ENCODE measurements at regions not wholly inside any gene's neighbourhood (a gene's known extent, or its start where the extent isn't known, plus 50 kb on each side); places are given as distances from the start of the nearest gene placed in this dataset.
"Not testable (repeated sequence)": the region's sequence is repeated elsewhere in the genome, so short reads cannot be mapped to it uniquely, and the experiment has no call there.

DNA sequence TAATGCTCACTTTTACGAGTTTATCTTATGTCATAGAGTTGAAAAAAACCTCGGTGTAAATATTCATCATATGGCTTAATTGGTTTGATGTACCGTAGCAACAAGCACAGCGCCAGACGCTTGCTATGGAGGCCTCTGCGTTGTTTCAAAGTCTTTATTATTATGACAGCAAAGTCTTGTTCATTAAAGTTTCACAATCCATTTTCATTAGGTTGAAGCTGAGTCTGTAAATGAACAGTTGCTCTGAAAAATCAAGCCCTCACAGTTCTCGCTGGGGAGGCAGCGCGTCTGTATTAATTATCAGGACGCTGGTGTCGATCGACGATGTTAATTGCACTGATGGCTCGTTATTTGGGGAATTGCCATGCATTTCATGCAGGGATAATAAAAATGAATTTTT lies 185.6 kb downstream of the INSC start:
- DNase-seq: no peak

DNA sequence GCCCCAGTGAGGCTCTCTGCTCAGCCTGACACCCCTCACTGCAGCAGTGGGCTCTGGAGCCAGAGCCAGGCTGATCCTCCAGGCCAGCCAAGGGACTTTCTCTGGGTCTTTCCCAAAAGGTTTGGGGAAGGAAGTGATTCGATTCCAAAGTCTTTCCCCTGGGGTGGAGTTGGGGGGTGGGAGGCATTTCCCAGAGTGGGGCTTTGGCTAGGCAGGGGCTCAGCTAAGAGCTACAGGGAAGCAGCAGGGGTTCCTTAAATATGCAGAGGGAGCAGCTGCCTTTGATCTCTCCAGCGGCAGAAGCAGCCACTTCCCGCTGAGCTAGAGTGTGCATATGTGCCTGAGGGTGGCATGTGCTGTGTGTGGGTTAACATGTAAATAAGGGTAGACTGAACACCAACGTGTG lies 192.9 kb downstream of the INSC start:
- DNase-seq: no peak

DNA sequence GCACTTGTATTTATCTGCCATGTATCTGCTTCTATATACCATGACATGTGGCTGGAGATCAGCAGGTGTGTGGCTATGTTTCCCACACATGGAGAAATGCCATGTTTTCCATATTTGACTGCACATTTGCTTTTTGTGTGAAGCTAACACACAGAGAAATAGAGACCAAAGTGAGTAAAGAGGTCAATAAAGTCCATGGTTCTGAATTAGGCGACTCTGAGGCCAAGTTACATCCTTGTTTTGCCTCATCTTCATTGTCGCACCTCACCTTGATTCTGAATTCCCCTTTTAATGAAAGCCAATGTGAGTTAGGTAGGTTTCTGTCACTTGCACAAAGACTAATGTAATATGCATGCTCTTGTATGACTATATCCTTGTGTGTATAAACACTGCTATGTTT lies 194.1 kb downstream of the INSC start:
- no peak for DNase-seq

DNA sequence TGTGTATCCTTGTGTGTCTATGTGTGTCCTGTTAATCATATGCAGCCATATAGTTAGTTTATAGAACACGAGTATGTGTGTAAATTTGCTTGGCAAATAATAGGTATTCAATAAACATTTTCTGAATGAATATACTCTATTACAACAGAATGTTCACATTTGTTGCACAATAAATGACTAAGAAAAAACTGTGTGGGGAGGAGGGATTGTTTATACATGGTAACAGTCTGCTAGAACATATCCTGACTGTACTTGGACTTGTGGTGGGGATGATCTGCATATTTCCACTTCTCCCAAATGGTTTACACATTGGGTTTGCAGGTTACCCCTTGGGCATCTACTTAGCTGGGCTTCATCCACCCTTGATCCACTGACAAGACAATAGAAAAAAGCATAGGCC lies 194.6 kb downstream of the INSC start:
- no peak for DNase-seq

DNA sequence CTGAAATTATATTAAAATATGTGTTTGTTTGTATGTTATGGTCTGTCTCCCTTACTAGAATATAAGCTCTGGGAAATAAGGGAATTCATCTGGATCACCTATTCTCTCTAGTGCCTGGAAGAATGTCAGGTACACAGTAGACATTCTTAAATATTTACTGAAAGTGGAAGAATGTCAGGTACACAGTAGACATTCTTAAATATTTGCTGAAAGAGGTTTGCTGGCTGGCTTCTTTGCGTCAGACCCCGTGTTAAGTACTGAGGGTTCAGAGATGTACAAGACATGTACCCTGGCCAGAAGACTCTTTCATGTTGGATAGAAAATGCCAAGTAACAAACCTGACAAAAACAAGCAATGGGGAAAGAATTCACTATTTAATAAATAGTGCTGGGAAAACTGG lies 199.1 kb downstream of the INSC start:
- no peak for DNase-seq

DNA sequence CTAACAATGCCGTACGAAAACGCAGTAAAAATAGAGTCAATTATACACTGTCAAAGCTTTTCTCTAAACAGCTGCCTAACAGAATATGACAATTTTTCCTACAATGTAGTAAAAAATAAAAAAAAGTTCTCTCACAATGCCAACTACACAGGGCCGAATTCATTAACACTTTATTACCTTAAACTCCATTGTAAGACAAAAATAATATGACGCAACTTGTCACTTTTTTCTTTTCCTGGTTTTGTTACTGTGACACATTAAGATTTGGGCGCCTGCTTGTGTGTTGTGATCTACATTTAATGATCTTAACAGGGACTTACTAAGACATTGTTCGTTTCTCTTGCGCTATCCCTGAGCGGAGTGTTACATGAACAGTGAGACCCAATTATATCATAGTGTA lies 204.1 kb downstream of the INSC start:
- DNase-seq: no peak

DNA sequence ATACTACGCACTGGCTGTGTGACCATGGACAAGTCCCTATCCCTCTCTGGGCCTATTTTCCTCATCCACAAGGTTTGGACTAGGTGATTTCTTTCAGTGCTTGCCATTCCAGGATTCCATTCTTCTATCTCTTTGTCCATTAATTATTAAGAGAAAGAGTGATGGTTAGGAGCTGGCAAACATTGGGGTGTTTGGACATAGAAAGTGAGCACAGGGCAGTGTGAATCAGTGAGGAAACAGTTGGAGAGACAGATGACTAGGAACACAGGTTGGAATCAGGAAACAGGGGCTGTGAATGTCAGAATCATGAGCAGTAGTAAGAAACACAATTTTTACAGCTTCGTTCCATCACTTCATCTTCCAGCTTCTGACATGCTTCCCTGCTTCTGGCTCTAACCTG lies 211.8 kb downstream of the INSC start:
- no peak for DNase-seq

DNA sequence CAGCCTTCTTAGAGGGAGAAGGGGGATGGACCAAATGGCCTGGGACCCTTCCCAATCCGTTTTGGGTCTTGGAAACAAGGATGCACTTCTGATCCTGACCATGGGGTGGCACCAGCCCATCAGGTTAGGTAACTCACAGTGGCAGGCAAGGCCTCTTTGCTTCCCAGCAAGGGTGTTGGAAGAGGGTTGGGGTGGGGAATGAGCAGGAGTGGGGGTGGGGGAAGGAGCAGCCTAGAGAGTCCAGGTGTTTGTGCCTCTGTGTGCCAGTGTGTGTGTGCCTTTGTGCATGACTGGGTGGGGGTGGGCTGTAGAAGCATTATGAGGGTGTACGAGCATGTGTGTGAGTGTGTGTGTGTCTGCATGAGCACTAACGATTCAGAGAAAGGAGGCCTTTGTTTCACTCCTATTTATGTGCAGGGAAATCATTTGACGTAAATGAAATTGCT lies 213.1 kb downstream of the INSC start:
- no peak for DNase-seq

DNA sequence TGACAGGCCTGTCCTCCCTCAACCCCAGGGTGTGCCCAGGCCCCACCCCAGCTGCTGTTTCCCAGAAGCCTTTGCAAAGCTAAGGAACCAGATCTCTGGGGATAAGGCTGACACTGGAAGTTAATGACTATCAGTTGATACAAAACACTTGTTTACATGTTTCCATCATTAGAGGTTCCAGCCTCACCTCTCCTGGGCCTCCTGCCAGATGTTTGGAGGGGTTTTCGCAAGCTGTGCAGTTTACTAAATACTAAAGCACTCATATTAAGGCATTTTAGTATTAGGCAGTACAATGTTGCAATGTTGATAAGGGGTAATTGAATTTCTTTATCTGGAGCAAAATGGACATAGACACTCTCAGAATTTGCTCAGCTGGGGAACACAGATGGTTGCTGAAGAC lies 218.7 kb downstream of the INSC start:
- DNase-seq: no peak

DNA sequence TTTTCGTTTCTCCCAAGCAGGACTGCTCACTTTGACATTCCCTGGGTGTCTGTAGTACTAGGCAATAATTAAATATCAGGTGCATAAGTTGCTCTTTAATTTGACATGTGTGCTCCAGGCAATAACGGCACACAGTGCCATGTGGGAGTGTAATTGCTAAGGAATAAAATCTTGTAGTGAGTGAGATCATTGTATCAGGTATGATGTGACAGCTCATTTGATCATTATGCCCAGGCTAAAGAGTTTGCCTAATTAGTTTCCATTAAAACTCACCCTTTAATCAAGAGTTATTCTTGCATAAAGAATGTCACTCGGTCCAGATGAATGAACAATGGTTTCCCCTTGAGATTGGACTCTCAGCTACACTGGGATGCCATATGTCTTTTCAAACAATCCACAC lies 220.0 kb downstream of the INSC start:
- DNase-seq: no peak

DNA sequence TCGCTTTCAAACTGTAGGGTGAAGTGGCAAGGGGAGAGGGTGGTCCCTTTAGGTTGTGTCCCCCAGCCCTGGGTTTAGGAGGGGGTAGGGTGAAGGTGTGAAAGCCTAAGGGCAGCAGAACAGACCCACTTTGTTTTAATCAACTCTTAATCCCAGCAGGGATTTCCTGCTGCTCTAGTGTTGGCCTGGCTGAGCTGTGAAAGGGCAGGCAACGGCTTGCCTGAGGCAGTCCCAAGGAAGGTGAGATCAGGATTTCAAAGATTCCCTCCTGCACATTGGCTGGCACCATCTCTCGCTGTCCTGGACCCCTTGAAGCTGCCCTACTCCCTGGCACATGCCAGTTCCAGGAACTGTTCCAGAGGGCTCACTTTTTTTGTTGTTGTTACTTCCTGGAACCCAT lies 221.3 kb downstream of the INSC start:
- no peak for DNase-seq

DNA sequence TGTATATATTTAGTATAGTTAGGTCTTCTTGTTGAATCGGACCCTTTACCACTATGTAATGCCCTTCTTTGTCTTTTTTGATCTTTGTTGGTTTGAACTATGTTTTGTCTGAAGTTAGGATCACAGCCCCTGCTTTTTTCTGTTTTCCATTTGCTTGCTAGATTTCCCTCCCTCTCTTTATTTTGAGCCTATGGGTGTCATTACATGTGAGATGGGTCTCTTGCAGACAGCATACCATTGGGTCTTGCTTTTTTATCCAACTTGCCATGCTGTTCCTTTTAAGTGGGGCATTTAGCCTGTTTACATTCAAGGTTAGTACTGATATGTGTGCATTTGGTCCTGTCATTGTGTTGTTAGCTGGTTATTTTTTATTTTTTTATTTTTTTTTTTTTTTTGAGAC lies 224.6 kb downstream of the INSC start:
- DNase-seq: no peak

DNA sequence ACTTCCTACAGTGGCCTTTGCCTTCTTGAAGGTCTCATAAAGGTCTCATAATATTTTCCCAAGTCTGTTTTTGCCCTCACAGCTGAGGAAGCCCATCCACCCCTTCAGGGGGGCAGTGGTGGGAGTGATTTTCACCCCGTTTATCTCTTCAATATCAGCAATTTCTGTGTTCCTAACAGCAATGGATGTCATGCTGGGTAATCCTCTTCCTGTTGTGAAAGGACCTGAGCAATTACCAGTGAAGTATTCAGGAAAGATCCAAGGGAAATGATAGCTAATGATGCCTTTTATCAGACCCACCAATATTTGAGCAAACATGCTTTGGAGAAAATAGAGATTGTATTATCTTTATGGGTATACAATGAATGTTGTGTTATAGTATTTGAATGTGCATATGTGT lies 226.9 kb downstream of the INSC start:
- DNase-seq: no peak

DNA sequence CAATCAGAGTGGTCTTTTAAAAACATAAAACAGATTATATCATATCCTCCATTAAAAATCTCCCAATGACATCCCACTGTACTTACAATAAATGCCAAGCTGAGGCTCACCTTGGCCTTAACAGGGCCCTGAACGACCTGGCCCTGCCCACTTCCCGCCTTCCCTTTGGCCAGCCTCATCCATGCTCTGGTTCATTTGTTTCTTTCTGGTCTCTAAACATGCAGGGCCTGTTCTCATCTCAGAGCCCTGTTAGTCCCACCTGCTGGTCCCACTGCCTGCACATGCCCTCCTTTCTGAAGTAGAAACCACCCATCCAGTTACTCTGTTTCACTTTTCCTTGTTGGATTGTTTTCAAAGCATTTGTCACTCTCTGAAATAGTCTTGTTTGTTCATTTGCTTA lies 227.4 kb downstream of the INSC start:
- DNase-seq: no peak

DNA sequence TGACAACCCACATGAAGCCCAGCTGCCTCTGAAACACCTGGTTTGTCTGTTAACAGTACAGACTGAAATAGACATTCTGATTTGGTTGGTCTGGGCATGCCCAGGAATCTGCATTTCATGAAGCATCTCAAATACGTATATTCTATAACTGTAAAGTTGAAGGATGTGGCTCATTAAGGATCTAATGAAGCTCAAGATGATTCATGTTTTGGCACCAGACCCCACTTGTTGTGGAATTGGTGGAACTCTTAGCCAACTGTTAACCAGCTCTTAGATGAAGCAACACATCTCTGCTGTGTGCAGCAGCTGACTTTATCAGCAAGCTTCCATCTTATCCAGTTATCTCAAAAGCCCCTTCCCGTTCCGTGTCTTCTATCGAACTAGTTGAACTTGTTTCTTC lies 232.2 kb downstream of the INSC start:
- DNase-seq: no peak

DNA sequence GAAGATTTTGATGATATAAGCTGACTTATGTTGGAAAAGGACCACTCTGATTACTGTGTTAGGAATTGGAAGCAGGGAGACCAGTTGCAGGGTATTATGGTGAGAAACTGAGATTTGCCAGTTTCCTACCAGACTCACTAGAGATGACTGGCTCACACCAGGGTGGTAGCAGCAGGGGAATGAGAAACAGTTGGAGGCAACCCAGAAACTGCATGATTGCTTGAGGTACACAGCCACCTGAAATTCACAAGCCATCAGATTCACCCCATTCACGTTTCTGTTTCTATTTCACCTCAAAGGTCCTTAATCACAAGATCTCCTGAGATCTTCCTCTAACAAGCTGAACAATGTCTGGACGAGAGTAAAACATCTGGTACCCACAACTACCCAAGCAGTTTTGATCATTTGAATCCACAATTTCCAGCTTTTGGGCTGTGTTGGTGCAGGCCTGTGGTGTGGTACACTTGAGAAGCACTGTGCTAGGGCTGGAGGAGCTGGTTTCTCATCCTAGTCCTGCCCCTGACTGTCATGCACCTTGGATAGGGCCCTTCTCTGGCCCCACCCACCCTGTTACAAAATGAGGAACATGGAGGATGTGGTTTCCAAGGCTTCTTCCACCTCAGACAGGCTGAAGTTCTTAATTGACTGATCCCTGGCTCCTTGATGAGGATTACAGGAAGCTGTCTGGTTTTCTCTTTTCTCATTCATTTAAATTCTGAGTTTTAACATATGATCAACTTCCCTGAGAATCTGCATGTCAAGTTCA lies 233.4 kb downstream of the INSC start:
- DNase-seq: no peak

DNA sequence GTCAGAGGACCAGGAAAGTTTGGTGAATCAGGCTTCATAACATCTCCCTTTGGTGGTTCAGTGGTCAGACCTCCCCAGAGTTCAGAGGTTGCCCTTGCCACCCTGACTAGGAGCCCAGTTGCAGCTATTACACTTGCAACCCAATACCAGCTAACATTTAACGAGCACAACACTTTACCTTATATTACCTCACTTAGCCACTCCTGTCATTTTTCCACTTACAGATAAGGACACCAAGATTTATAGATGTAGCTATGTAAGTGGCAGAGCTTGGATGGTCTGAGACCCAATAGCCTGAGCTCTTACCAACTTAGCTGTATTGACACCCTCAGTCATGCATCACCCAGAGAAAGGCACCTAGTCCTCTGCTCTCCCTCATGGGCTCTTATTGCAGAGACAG lies 234.7 kb downstream of the INSC start:
- DNase-seq: no peak

DNA sequence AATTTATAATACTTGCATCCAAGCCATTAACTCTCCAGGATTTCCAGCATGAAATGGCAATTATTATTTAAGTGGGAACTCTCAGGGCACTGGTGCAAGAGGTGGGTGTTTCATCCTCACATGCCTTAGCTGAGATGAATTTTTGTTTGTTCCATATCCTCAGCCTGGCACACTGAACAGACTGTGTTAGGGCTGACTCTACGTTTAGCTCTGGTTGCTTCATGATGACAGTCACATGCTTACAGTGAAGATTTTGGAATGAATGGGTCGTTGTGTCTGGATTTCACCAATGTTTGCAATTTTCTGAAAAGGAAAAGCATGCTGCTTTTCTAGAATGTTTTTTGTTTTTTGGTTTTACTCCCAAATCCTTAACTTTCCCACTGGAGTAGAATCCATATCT lies 246.6 kb downstream of the INSC start:
- DNase-seq: no peak

DNA sequence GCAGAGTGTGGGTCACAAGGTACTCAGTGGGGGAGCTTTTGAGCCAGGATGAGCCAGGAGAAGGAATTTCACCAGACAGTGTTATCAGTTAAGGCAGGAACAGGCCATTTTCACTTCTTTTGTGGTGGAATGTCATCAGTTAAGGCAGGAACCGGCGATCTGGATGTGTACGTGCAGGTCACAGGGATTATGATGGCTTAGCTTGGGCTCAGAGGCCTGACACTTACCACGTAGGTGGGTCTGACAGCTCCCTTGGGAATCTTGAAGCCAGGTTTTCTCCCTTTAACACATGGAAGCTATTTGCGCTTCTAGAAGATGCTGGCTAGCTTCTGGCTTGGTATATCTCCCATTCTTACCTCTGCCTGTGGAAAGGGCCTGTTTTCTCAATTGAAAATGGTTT lies 250.6 kb downstream of the INSC start:
- DNase-seq: not testable (repeated sequence)

DNA sequence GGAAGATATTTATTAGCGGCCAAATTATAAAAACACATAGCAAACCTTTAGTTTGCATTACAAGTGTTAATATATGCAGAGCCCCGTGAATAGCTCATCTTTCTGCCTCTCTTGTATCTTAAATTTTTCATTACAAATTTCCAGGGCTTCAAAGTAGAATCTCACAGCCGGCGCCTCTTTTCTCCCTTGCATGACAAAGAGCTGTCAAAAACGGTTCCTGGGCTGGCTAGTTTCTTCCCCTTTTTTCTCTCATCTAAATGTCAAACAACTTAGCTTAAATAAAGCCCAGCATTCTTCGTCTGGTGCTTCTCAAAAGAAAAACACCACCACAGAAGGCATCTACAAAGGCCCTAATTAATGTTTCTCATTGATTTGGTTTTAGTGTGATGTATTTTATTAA lies 253.0 kb downstream of the INSC start:
- DNase-seq: no peak

DNA sequence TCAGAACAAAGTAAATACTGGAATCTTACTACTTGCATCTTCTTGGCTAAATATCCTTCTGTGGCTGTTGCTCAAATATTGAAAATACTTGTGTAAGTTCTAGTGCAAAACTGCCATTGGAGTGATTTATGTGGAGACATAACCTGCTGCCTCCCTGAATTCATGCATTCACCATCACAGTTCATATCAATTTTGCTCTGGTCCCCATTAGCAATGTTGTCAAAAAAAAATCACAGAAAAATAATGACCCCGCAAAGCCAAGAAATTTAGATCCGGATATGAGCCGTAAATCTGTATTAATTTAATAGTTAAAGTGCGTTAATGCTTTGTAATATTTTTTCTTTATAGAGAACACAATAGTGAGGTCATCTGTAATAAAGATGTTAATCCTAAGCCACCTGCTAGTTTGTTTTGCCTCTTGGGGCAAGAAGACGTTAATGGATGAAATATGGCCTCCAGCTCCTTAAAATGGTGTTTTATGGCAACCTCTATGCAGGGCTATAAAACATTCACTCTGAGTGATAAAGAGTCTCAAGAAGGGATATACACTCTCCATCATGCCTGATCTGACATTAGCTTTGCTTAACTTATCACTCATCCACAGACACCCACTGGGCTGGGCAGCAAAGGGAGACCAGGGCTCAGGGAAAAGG lies 255.9 kb downstream of the INSC start:
- DNase-seq: no peak

DNA sequence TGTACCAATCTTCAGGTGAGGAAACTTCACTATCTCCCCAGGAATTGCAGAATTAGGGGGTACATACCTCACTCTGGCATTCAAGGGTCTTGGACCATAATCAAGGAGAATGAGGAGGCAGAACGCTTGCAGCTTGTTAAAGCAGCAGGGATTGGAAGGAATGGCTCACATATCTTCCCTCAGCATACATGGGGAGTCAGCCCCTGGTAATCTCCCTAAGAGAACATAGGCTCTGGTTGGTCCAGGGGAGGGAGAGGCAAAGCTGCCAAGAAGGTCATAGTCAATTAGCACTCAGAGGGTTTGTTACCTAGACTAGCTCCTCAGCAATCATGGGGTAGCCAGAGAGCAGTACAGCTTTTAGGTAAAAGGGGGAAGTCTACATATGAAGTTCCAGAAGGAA lies 256.8 kb downstream of the INSC start:
- DNase-seq: no peak

DNA sequence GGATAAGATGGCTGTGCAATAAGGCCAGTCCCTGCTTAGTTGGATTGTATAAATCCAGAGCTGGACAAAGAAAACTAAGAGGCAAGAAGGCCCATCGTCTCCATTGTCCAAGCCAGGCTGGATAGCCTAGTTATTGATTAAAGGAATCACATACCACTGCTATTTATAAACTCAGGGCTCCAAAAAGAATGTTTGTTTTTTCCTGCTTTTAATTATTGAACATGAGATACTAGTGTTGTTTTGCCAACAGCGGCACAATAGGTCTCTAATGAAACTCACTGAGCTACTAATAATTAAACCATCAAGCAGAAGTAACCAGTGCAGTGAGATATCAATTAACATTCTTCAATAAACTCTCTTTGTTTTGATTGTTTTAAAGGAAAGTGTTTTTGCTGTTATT lies 259.7 kb downstream of the INSC start:
- no peak for DNase-seq

DNA sequence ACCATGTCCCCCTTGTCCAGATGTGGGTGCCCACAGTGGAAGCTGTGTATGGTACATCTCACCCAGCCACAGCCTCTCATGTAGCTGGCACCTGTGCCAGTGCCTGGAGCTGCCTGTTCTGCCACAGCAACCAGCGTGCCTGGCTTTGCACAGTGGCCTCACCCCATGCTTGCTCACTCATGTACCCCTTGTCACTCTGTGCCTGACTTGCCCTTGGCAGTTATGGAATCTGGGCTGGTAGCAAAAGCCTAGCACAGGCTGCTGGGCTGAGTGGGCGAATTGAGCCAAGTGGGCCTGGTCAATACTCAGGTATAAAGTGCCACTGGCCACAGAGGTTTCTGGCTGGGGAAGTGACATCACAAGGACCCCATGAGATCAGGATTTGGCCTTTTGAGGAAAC lies 264.2 kb downstream of the INSC start:
- DNase-seq: no peak

DNA sequence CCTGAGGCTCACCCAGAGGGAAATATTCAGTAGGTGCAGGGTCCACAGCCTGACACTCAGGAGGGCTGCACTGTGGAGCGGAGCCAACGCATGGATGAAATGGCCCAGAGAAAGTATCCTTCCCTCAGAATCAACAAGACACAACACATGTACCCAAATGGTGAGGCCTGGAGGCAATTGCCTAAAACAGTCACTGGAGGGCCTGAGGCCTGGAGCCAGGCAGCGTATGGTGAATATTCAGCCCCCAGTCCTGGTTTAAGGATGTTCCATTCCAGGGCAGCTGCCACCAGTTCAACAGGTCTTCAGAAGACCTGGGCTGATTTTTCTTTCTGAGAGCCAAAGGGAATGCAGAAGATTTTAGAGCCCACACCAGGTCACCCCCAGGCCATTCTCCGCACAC lies 264.8 kb downstream of the INSC start:
- no peak for DNase-seq
